Mesenchymal stem cell (in vitro differentiated cells and primary cell): ENCODE measurements at regions not wholly inside any gene's neighbourhood (a gene's known extent, or its start where the extent isn't known, plus 50 kb on each side); places are given as distances from the start of the nearest gene placed in this dataset.

Experiments used
- DNase-seq: peaks from one replicate; pipeline ENCODE4 v3.0.0-alpha.2; 2013
- H2AFZ ChIP-seq: one replicate; pipeline ENCODE4 v1.6.1; 2013; ENCODE audit warnings: low read depth, mild to moderate bottlenecking, control low read depth, inconsistent platforms, low read length, moderate library complexity
- H2AK5ac ChIP-seq: 2 replicates; pipeline ENCODE4 v1.6.1; 2013; ENCODE audit warnings: low read length, moderate library complexity, mild to moderate bottlenecking, inconsistent platforms; ENCODE audit not compliant: severe bottlenecking
- H2BK120ac ChIP-seq: one replicate; pipeline ENCODE4 v1.6.1; 2013; ENCODE audit warnings: low read depth, mild to moderate bottlenecking, inconsistent platforms, low read length, moderate library complexity
- H2BK12ac ChIP-seq, 2 experiments: one replicate each; pipeline ENCODE4 v1.6.1; 2013; ENCODE audit warnings: inconsistent platforms in 2 of 2, low read length in 2 of 2, mild to moderate bottlenecking in 2 of 2, moderate library complexity in 2 of 2, control low read depth in 1 of 2
- H2BK15ac ChIP-seq: one replicate; pipeline ENCODE4 v1.6.1; 2013; ENCODE audit warnings: mild to moderate bottlenecking, low read depth, inconsistent platforms; ENCODE audit not compliant: poor library complexity, severe bottlenecking
- H2BK5ac ChIP-seq: 2 replicates; pipeline ENCODE4 v1.6.1; 2013; ENCODE audit warnings: low read depth, mild to moderate bottlenecking, low read length, control low read depth, inconsistent platforms; ENCODE audit not compliant: poor library complexity, severe bottlenecking
- H3K14ac ChIP-seq, 2 experiments: one replicate each; pipeline ENCODE4 v1.6.1; 2013; ENCODE audit warnings: inconsistent platforms in 2 of 2, low read length in 2 of 2, control low read depth in 1 of 2, mild to moderate bottlenecking in 1 of 2, moderate library complexity in 1 of 2
- H3K18ac ChIP-seq, 2 experiments: one replicate each; pipeline ENCODE4 v1.6.1; 2013; ENCODE audit warnings: inconsistent platforms in 2 of 2, low read length in 2 of 2, control low read depth in 1 of 2, low read depth in 1 of 2, mild to moderate bottlenecking in 1 of 2
- H3K23ac ChIP-seq, 2 experiments: one replicate each; pipeline ENCODE4 v1.6.1; 2013; ENCODE audit warnings: inconsistent platforms in 2 of 2, low read length in 2 of 2, mild to moderate bottlenecking in 2 of 2, moderate library complexity in 2 of 2, control low read depth in 1 of 2
- H3K27ac ChIP-seq: 2 replicates; pipeline ENCODE4 v1.5.1; 2013; ENCODE audit warnings: mild to moderate bottlenecking, moderate library complexity, low read length, control low read depth, inconsistent platforms; ENCODE audit not compliant: poor library complexity, severe bottlenecking
- H3K27me3 ChIP-seq, 2 experiments: 2 replicates each; pipeline versions ENCODE4 v1.6.1 to v1.7.0; 2013; ENCODE audit warnings: low read length in 2 of 2, mild to moderate bottlenecking in 2 of 2, moderate library complexity in 2 of 2, control low read depth in 1 of 2, inconsistent platforms in 1 of 2; ENCODE audit not compliant: control insufficient read depth in 1 of 2, insufficient read depth in 1 of 2
- H3K36me3 ChIP-seq, 2 experiments: 2 replicates each; pipeline versions ENCODE4 v1.6.1 to v1.7.0; 2013; ENCODE audit warnings: low read length in 2 of 2, control low read depth in 1 of 2, inconsistent platforms in 1 of 2, low read depth in 1 of 2, mild to moderate bottlenecking in 1 of 2; ENCODE audit not compliant: insufficient read depth in 2 of 2, control insufficient read depth in 1 of 2
- H3K4ac ChIP-seq, 2 experiments: one replicate each; pipeline ENCODE4 v1.6.1; 2013; ENCODE audit warnings: inconsistent platforms in 2 of 2, low read length in 2 of 2, mild to moderate bottlenecking in 2 of 2, moderate library complexity in 2 of 2, control low read depth in 1 of 2, low read depth in 1 of 2
- H3K4me1 ChIP-seq: 2 replicates; pipeline ENCODE4 v1.6.1; 2013; ENCODE audit warnings: low read depth, low read length, control low read depth; ENCODE audit not compliant: control insufficient read depth, insufficient read depth
- H3K4me2 ChIP-seq: 2 replicates; pipeline ENCODE4 v1.6.1; 2013; ENCODE audit warnings: low read length, mild to moderate bottlenecking, inconsistent platforms; ENCODE audit not compliant: poor library complexity, severe bottlenecking
- H3K4me3 ChIP-seq, 2 experiments: 2 replicates each; pipeline versions ENCODE4 v1.5.1 to v1.7.0; 2013; ENCODE audit warnings: low read length in 2 of 2, mild to moderate bottlenecking in 2 of 2, control low read depth in 1 of 2, low read depth in 1 of 2; ENCODE audit not compliant: insufficient read depth in 1 of 2
- H3K79me1 ChIP-seq: replicated peaks from 2 replicates; pipeline ENCODE4 v1.6.1; 2013; ENCODE audit warnings: mild to moderate bottlenecking, control low read depth, low read length, inconsistent platforms; ENCODE audit not compliant: poor library complexity, severe bottlenecking
- H3K9ac ChIP-seq: 2 replicates; pipeline ENCODE4 v1.7.0; 2013; ENCODE audit warnings: mild to moderate bottlenecking, low read length, moderate library complexity
- H3K9me3 ChIP-seq: 2 replicates; pipeline ENCODE4 v1.7.0; 2013; ENCODE audit warnings: mild to moderate bottlenecking, low read length; ENCODE audit not compliant: control insufficient read depth
- H4K8ac ChIP-seq: one replicate; pipeline ENCODE4 v1.6.1; 2013; ENCODE audit warnings: inconsistent platforms, mild to moderate bottlenecking, low read length, moderate library complexity
- H4K91ac ChIP-seq: one replicate; pipeline ENCODE4 v1.6.1; 2013; ENCODE audit warnings: mild to moderate bottlenecking, low read length, inconsistent platforms
- WGBS: methylation state at CpG from one replicate; pipeline ENCODE4 v1.1.7; 2013; ENCODE audit warnings: mixed read lengths; 5-methylcytosine and 5-hydroxymethylcytosine counted together

DNA sequence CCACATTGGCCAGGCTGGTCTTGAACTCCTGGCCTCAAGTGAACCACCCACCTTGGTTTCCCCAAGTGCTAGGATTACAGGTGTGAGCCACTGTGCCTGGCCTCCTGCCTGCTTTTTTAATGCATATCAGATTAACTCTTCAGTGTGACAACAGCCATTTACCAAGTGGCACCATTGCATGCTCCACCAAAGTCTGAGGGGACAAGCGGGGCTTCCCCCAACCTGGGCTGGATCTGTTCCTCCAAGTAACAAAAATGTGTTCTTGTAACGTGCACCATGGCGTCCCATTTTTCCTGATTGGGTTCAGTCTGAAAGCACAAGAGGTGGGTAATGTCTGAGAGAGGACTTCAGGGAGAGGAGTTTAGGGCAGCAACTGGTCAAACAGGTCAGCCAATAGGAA lies 77.8 kb downstream of the TEX29 start:
- Histone ChIP-seq H3K4me3 (no peak overlapping the region), H4K91ac (no peak overlapping the region), H3K4me2 (no peak overlapping the region), H3K36me3 (no peaks in the 10 kb centered on the region), H3K27me3 (peaks cover 0 to 30% of the 10 kb centered on the region in 2 experiments), H2AFZ (no peak overlapping the region), H3K14ac (no peak overlapping the region), H2BK12ac (no peak overlapping the region), H3K9me3 (no peaks in the 10 kb centered on the region), H3K79me1 (no peaks in the 10 kb centered on the region), H2BK15ac (no peak overlapping the region), H3K27ac (no peak overlapping the region), H2BK120ac (no peak overlapping the region), H2BK5ac (no peak overlapping the region), H2AK5ac (no peak overlapping the region), H4K8ac (no peak overlapping the region), H3K4me1 (no peaks in the 10 kb centered on the region), H3K4ac (no peak overlapping the region), H3K23ac (no peak overlapping the region), H3K9ac (no peak overlapping the region), H3K18ac (no peak overlapping the region)
- no peak for DNase-seq
- 92% methylated on average over 3 of the region's 3 CpGs for WGBS

DNA sequence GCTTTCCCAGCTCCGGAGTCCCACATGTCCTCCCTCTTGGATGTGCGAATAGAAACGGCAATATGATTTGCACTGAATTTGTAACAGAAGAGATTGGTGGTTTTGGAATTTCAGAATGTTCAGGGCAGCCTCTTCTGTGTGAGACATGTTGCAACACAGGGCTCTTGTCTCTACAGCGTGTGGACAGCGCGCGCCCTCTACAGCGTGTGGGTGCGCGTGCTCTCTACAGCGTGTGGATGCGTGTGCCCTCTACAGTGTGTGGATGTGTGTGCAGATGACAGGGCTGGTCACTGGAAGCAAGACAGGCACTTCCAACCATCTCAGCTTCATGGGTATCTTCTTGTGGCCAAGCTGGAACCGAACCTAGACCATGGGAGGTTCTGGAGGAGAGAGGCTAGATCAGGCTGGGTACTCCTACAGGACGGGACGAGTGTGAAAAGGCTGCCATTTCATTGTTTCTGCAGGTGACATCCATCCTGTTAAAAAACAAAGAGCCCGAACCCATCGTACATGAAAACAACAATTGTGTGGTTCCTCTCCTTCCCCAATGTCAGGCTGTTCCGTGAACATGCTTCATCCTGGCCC lies 78.4 kb downstream of the TEX29 start:
- no peaks in the 10 kb centered on the region for H3K9me3 ChIP-seq
- H3K9ac ChIP-seq: no peak overlapping the region
- no peak overlapping the region for H3K14ac ChIP-seq
- H3K4ac ChIP-seq: no peak overlapping the region
- no peak overlapping the region for H3K4me2 ChIP-seq
- H4K91ac ChIP-seq: no peak overlapping the region
- no peak overlapping the region for H2BK15ac ChIP-seq
- no peak for DNase-seq
- no peak overlapping the region for H3K18ac ChIP-seq
- no peak overlapping the region for H3K4me3 ChIP-seq
- H4K8ac ChIP-seq: no peak overlapping the region
- no peak overlapping the region for H2AFZ ChIP-seq
- no peaks in the 10 kb centered on the region for H3K36me3 ChIP-seq
- H3K23ac ChIP-seq: no peak overlapping the region
- H3K79me1 ChIP-seq: no peaks in the 10 kb centered on the region
- no peak overlapping the region for H3K27ac ChIP-seq
- no peak overlapping the region for H2AK5ac ChIP-seq
- no peak overlapping the region for H2BK120ac ChIP-seq
- H3K4me1 ChIP-seq: no peaks in the 10 kb centered on the region
- peaks cover 0 to 32% of the 10 kb centered on the region in 2 experiments for H3K27me3 ChIP-seq
- 83% methylated on average over 18 of the region's 18 CpGs for WGBS
- H2BK12ac ChIP-seq: no peak overlapping the region
- no peak overlapping the region for H2BK5ac ChIP-seq

DNA sequence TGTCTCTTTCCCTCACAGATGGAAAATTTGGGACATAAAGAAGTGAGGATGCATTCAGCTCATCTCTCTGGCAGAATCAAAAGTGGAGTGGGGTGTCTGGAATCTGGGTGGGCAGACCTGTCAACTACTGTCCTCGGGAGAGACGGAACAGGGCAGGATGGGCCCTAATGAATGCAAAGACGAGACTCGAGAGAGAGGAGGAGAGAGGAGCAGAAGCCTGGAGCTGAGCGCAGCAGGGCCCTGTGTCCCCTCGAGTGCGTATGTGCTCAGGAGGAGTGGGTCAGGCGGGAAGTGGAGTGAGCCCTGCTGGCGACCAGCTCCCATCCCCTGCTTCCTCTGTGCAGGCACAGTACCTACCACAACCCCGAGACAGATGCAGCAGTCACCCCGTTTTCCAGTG lies 78.9 kb downstream of the TEX29 start:
- Histone ChIP-seq H3K79me1 (no peaks in the 10 kb centered on the region), H3K36me3 (no peaks in the 10 kb centered on the region), H3K9ac (no peak overlapping the region), H3K27me3 (peaks cover 0 to 28% of the 10 kb centered on the region in 2 experiments), H3K4ac (no peak overlapping the region), H3K4me1 (no peaks in the 10 kb centered on the region), H2AK5ac (no peak overlapping the region), H2BK15ac (no peak overlapping the region), H2BK120ac (no peak overlapping the region), H3K4me2 (no peak overlapping the region), H2AFZ (no peak overlapping the region), H3K23ac (no peak overlapping the region), H3K18ac (no peak overlapping the region), H3K27ac (no peak overlapping the region), H3K14ac (no peak overlapping the region), H3K4me3 (no peak overlapping the region), H4K8ac (no peak overlapping the region), H3K9me3 (no peaks in the 10 kb centered on the region), H2BK12ac (no peak overlapping the region), H2BK5ac (no peak overlapping the region), H4K91ac (no peak overlapping the region)
- WGBS: 75% methylated on average over 11 of the region's 11 CpGs
- DNase-seq: no peak

DNA sequence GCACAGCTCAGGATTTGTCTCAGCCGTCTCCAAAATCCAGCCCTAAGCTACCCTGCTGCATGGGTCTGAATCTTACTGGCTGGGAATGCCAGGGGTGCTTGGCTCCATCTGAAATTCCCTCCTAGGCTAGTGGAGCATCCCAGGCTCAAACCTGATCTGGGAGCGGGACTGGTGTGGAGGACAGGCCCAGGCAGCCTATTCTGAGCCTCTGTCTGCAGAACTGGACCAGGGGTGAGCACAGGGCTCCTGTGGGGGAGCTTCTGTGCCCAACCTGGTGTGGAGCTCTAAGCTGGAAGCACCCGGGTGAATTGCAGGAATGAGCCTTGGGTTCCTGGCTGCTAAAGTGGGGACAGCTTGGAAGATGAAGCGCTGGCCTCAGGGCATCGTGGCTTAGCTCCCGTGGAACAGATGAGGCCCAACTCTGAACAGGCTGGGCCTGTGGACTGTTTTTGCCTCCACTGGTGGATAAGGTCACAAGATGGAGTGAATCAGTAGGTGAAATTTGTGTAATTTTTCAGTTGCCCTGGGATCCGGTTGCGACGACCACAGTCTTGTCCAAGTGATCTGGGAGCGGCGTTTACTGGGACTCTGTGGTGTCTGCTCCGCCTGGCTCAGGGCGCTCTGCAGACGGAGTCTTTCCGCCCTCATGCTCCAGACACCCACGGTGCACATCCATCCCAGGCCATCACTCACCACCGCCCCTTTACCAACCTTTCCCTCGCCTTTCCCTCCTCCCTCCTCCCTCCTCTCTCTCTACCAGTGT lies 79.5 kb downstream of the TEX29 start:
- no peak overlapping the region for H2BK12ac ChIP-seq
- no peak overlapping the region for H3K27ac ChIP-seq
- H3K4ac ChIP-seq: no peak overlapping the region
- no peak overlapping the region for H3K14ac ChIP-seq
- no peak overlapping the region for H3K18ac ChIP-seq
- no peaks in the 10 kb centered on the region for H3K4me1 ChIP-seq
- H4K8ac ChIP-seq: no peak overlapping the region
- H3K4me2 ChIP-seq: no peak overlapping the region
- H3K36me3 ChIP-seq: no peaks in the 10 kb centered on the region
- no peak overlapping the region for H2BK5ac ChIP-seq
- H2BK15ac ChIP-seq: no peak overlapping the region
- H3K23ac ChIP-seq: no peak overlapping the region
- WGBS: 86% methylated on average over 18 of the region's 18 CpGs
- no peaks in the 10 kb centered on the region for H3K79me1 ChIP-seq
- H2AK5ac ChIP-seq: no peak overlapping the region
- no peaks in the 10 kb centered on the region for H3K9me3 ChIP-seq
- no peak overlapping the region for H2AFZ ChIP-seq
- DNase-seq: no peak
- no peak overlapping the region for H3K9ac ChIP-seq
- H2BK120ac ChIP-seq: no peak overlapping the region
- H3K4me3 ChIP-seq: no peak overlapping the region
- H3K27me3 ChIP-seq: peaks cover 0 to 26% of the 10 kb centered on the region in 2 experiments
- H4K91ac ChIP-seq: no peak overlapping the region
